Naive B cell (primary cell): ENCODE measurements at regions not wholly inside any gene's neighbourhood (a gene's known extent, or its start where the extent isn't known, plus 50 kb on each side); places are given as distances from the start of the nearest gene placed in this dataset.
A peak's percentile ranks its signal among the peaks of the same experiment; 100 is the strongest.

Experiments
- ATAC-seq, 2 donors: fragments of 150-1000 bp; cut with Tn5 transposase; 2 replicates each; pipeline ENCODE4 v1.10.0; 2021; ENCODE audit warnings: low read depth in 2 of 2, mild to moderate bottlenecking in 2 of 2, moderate library complexity in 2 of 2
- DNase-seq: peaks from one replicate; pipeline ENCODE4 v3.0.0; 2022
- H3K27ac Mint-ChIP-seq, 6 donors: one replicate each; pipeline ENCODE4 v1.8.0; 2020 to 2022; ENCODE audit warnings: mild to moderate bottlenecking in 6 of 6, mixed read lengths in 6 of 6, moderate library complexity in 5 of 6, inconsistent platforms in 2 of 6
- H3K27me3 Mint-ChIP-seq, 3 donors: one replicate each; pipeline ENCODE4 v1.8.0; 2021 to 2022; ENCODE audit warnings: mixed read lengths in 3 of 3, mild to moderate bottlenecking in 1 of 3
- H3K36me3 Mint-ChIP-seq, 2 donors: one replicate each; pipeline ENCODE4 v1.8.0; 2020 to 2022; ENCODE audit warnings: mixed read lengths in 2 of 2, inconsistent platforms in 1 of 2, mild to moderate bottlenecking in 1 of 2
- H3K4me1 Mint-ChIP-seq, 3 donors: one replicate each; pipeline ENCODE4 v1.8.0; 2020 to 2022; ENCODE audit warnings: mixed read lengths in 3 of 3, inconsistent platforms in 1 of 3, mild to moderate bottlenecking in 1 of 3, moderate library complexity in 1 of 3
- H3K4me3 Mint-ChIP-seq, 8 donors: one replicate each; pipeline ENCODE4 v1.8.0; 2020 to 2022; ENCODE audit warnings: mild to moderate bottlenecking in 8 of 8, mixed read lengths in 8 of 8, moderate library complexity in 8 of 8, inconsistent platforms in 2 of 8
- H3K9me3 Mint-ChIP-seq, 7 donors: one replicate each; pipeline ENCODE4 v1.8.0; 2020 to 2022; ENCODE audit warnings: mixed read lengths in 7 of 7, mild to moderate bottlenecking in 5 of 7, inconsistent platforms in 2 of 7, moderate library complexity in 1 of 7

- ATAC-seq: no peak
- no peaks in the 10 kb centered on the region for H3K9me3 Mint-ChIP-seq
- H3K4me3 Mint-ChIP-seq: no peak overlapping the region
- peaks cover 24 to 62% (median 60%) of the 10 kb centered on the region in 3 donors for H3K27me3 Mint-ChIP-seq
- no peak overlapping the region for H3K27ac Mint-ChIP-seq
- no peak for DNase-seq
- H3K4me1 Mint-ChIP-seq: no peaks in the 10 kb centered on the region
- H3K36me3 Mint-ChIP-seq: no peaks in the 10 kb centered on the region
Measured at GRCh38 chr14:22699801-22700564, 55.8 kb upstream of the OR6J1 start.

GRCh38 chr14:22713631-22713950 is 52.9 kb upstream of the OXA1L start:
- peaks cover 5 to 17% (median 9%) of the 10 kb centered on the region in 3 donors for H3K4me1 Mint-ChIP-seq
- no peak for ATAC-seq
- peak overlapping the region in 1 of 6 donors; percentile 85 for H3K27ac Mint-ChIP-seq
- DNase-seq: no peak
- H3K27me3 Mint-ChIP-seq: peaks cover 31 to 65% (median 46%) of the 10 kb centered on the region in 3 donors
- no peaks in the 10 kb centered on the region for H3K9me3 Mint-ChIP-seq
- H3K36me3 Mint-ChIP-seq: no peaks in the 10 kb centered on the region
- H3K4me3 Mint-ChIP-seq: peak overlapping the region; percentile 71 to 94 (median 88)

GRCh38 chr14:22715186-22715812 is 51.2 kb upstream of the OXA1L start:
- ATAC-seq: no peak
- Mint-ChIP-seq H3K9me3 (no peaks in the 10 kb centered on the region), H3K27me3 (peaks cover 22 to 54% (median 31%) of the 10 kb centered on the region in 3 donors), H3K4me1 (peaks cover 5 to 17% (median 9%) of the 10 kb centered on the region in 3 donors), H3K36me3 (no peaks in the 10 kb centered on the region), H3K27ac (no peak overlapping the region), H3K4me3 (peak overlapping the region in 1 of 8 donors; percentile 25)
- no peak for DNase-seq

- Mint-ChIP-seq H3K9me3 (no peaks in the 10 kb centered on the region), H3K4me3 (no peak overlapping the region), H3K27me3 (peaks cover 18 to 52% (median 25%) of the 10 kb centered on the region in 3 donors), H3K27ac (no peak overlapping the region), H3K4me1 (peaks cover 5 to 17% (median 9%) of the 10 kb centered on the region in 3 donors), H3K36me3 (no peaks in the 10 kb centered on the region)
- no peak for ATAC-seq
- DNase-seq: no peak
Measured at GRCh38 chr14:22715890-22716289, 50.6 kb upstream of the OXA1L start.
